ENCODE measurements at regions not wholly inside any gene's neighbourhood (a gene's known extent, or its start where the extent isn't known, plus 50 kb on each side); places are given as distances from the start of the nearest gene placed in this dataset.

GRCh38 chr20:52655395-52655794, 316.8 kb upstream of the TSHZ2 start:
- DNase-seq (ENCODE audit: low read depth), result no peak
- no peak overlapping the region for H3K4me3 ChIP-seq (ENCODE audit: low read depth, low read length)
- no peak for TF ChIP-seq CTCF (IDR thresholded peaks at IDR 0.05; ENCODE audit: control insufficient read depth, extremely low read depth, insufficient read depth)

DNA sequence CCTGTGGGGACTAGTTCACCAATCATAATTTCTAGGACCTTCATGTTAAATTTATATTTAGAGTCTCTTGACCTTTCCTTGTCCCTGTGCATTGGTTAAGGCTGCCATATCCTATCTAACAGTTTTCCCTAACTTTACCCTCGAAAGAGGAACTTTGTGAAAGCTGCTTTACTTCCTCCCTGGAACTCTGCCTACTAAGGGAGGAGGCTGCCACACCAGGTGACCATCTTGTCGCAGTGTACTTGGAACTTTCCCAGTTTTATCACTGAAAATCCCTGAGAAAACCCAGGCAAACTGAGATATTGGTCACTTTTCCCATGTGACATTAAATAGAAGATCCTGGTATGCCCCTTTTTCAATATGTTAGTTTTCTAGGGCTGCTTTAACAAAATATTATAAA, 317.6 kb upstream of the TSHZ2 start:
- no peak overlapping the region for H3K4me3 ChIP-seq (ENCODE audit: low read depth, low read length)
- no peak for TF ChIP-seq CTCF (IDR thresholded peaks at IDR 0.05; ENCODE audit: control insufficient read depth, extremely low read depth, insufficient read depth)
- no peak for DNase-seq (ENCODE audit: low read depth)

DNA sequence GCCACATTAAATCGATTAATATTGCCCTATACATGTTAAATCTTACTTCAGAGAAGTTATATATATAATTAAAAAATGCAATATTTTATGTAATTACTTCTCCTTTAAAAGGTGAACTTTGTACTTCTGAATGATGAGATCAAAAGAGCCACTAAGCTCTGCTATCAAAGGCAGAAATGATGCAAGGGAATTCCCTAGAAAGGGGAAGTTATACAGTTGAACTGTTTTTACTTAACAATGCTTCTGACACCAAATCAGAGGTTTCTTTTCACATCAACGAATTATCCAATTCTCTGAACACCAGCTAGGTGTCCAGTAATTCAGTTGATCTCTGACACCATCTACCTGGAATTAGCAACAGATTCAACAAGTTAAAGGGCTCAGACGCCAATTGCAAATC, 319.9 kb upstream of the TSHZ2 start:
- no peak for DNase-seq (ENCODE audit: low read depth)
- no peak for TF ChIP-seq CTCF (IDR thresholded peaks at IDR 0.05; ENCODE audit: control insufficient read depth, extremely low read depth, insufficient read depth)
- no peak overlapping the region for H3K4me3 ChIP-seq (ENCODE audit: low read depth, low read length)

DNA sequence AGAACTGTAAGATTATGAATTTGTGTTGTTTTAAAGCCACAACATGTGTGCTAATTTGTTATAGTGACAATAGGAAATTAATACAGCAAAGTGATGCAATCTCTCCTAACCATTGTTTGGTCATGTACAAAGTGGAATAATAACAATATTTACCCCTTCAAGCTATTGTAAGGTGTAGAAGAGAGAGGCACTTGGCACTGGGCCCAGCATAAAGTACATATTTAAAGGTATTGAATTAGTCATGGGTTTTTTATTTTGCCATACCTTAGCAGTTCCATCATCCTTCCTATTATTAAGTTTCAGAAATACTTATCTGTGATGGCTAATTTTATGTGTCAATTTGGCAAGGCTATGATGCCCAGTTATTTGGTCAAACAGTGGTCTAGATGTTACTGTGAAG, 322.4 kb upstream of the TSHZ2 start:
- no peak overlapping the region for H3K4me3 ChIP-seq (ENCODE audit: low read depth, low read length)
- TF ChIP-seq CTCF (IDR thresholded peaks at IDR 0.05; ENCODE audit: control insufficient read depth, extremely low read depth, insufficient read depth), result no peak
- DNase-seq (ENCODE audit: low read depth), result no peak

GRCh38 chr20:52645822-52646221, 326.3 kb upstream of the TSHZ2 start:
- H3K4me3 ChIP-seq (ENCODE audit: low read depth, low read length), result no peak overlapping the region
- TF ChIP-seq CTCF (IDR thresholded peaks at IDR 0.05; ENCODE audit: control insufficient read depth, extremely low read depth, insufficient read depth), result no peak
- no peak for DNase-seq (ENCODE audit: low read depth)

DNA sequence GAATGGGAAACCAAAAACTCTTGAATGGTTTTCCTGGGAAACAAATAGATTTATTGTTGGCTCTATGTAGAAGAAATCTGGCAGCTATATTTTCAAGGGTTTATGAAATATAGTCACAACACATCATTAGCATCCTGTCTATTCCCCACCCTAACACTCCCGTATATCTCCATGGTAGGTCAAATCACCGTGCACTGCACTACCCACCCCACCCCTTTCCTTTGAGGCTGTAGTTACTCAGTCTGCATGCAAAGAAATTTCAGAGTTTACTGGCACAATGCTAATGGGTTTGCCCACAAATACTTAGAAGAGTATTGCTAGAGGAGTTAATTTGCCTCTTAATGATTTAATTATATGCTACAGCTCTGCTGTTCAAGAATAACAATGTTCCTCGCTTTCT, 329.1 kb upstream of the TSHZ2 start:
- DNase-seq (ENCODE audit: low read depth), result no peak
- TF ChIP-seq CTCF (IDR thresholded peaks at IDR 0.05; ENCODE audit: control insufficient read depth, extremely low read depth, insufficient read depth), result no peak

GRCh38 chr20:52637201-52637600, 335.0 kb upstream of the TSHZ2 start:
- no peak for DNase-seq (ENCODE audit: low read depth)
- H3K4me3 ChIP-seq (ENCODE audit: low read depth, low read length), result no peak overlapping the region
- TF ChIP-seq CTCF (IDR thresholded peaks at IDR 0.05; ENCODE audit: control insufficient read depth, extremely low read depth, insufficient read depth), result no peak

More for the DNA sequence above, 329.1 kb upstream of the TSHZ2 start:
- no peak overlapping the region for H3K4me3 ChIP-seq (ENCODE audit: low read depth, low read length)

All from LNCaP clone FGC (cell line).